BE2C (cell line): ENCODE measurements at regions not wholly inside any gene's neighbourhood (a gene's known extent, or its start where the extent isn't known, plus 50 kb on each side); places are given as distances from the start of the nearest gene placed in this dataset.

ENCODE experiments used
- DNase-seq: peaks from one replicate; pipeline ENCODE4 v3.0.0-alpha.2; 2020
- H3K27me3 ChIP-seq: fragments of 250-450 bp; sonication (Bioruptor Pico); 2 replicates; pipeline ENCODE4 v1.5.1; 2020; ENCODE audit warnings: mild to moderate bottlenecking
- H3K36me3 ChIP-seq: fragments of 250-450 bp; sonication (Bioruptor Pico); 2 replicates; pipeline ENCODE4 v1.5.1; 2020; ENCODE audit warnings: mild to moderate bottlenecking
- H3K4me1 ChIP-seq: fragments of 250-450 bp; sonication (Bioruptor Pico); 2 replicates; pipeline ENCODE4 v1.5.1; 2020
- H3K4me3 ChIP-seq: 2 replicates; pipeline ENCODE4 v1.5.1; 2011; ENCODE audit warnings: low read depth, low read length
- H3K9me3 ChIP-seq: fragments of 250-450 bp; sonication (Bioruptor Pico); 2 replicates; pipeline ENCODE4 v1.5.1; 2020
- TF ChIP-seq, protein P1 (sequence below): IDR thresholded peaks from 2 replicates; pipeline ENCODE4 v1.5.1; 2012; ENCODE audit warnings: mild to moderate bottlenecking, low read depth, low read length

DNA sequence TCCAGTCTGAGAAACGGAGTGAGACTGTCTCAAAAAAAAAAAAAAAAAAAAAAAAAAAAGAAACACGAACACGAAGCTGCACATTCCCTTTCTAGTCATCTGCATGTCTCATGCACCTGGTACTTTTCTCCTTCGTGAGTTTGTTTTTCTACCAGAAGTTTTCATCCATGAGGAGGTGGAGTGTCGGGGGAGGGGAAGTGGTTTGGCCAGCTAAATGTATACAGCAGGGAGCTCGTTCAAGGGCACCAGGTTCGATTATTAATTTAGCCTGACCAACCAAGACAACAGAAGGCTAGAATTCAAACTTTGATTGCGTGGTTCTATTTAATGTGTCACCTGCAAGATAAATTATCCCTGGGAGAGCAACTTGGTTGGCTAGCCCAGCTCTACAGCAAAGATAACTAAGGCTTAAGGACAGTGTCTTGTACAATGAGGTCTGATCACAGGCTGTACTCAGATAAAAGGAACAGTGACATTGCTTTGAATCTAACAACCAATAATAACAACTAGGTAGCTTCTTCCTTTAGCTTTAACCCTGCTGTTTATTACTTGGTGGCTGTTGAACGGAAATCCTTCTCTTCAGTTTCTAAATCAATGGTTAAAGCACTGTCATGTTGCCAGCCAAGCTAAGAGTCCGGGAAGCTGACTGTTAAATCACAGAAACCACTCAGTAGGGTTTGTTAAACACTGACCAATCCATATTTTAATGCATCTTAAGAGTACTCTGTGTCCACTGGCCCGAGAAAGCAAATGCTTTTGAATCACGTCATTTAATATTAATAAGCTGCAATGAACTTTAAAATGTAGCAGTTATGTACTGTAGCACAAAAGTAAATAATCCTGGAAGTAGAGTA lies 98.4 kb upstream of the STARD13 start:
- Histone ChIP-seq H3K4me3 (no peak overlapping the region), H3K27me3 (no peaks in the 10 kb centered on the region), H3K36me3 (no peaks in the 10 kb centered on the region), H3K4me1 (peaks cover 2% of the 10 kb centered on the region; the same call in 1 of the 2 replicates), H3K9me3 (no peaks in the 10 kb centered on the region)
- no peak for DNase-seq
- TF ChIP-seq, protein P1, sequence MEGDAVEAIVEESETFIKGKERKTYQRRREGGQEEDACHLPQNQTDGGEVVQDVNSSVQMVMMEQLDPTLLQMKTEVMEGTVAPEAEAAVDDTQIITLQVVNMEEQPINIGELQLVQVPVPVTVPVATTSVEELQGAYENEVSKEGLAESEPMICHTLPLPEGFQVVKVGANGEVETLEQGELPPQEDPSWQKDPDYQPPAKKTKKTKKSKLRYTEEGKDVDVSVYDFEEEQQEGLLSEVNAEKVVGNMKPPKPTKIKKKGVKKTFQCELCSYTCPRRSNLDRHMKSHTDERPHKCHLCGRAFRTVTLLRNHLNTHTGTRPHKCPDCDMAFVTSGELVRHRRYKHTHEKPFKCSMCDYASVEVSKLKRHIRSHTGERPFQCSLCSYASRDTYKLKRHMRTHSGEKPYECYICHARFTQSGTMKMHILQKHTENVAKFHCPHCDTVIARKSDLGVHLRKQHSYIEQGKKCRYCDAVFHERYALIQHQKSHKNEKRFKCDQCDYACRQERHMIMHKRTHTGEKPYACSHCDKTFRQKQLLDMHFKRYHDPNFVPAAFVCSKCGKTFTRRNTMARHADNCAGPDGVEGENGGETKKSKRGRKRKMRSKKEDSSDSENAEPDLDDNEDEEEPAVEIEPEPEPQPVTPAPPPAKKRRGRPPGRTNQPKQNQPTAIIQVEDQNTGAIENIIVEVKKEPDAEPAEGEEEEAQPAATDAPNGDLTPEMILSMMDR, result no peak

DNA sequence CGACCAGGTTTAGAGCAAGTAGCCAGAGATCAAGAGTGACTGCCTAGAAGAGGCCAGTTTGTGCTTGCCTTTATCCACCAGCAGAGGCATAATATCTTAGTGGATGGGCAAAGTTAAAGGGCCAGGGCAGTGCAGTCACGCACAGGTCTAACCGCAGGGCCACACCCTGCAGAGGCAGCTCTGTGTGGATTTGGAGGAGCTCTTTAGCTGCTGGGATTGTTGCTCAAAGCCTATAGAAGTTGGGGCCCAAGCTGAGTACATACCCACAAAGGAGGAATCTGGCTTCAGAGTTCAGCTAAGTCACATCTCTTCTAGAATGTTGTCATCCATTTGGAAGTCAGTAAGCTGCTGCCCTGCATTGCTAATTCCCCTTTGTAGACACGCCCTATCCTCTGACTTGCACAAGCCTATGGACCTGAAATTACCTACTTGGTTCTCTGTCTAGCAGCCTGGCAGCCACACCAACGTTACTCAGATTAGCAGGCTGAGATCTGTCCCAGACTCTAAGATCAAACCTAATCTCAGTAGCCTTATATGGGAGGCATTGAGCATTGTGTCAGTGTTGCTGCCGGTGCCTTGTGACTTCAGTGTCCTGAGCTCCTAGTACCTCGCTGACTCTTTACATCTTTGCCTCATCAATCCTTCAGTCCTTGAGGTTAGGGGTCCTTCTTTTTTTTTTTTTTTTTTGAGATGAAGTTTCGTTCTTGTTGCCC lies 102.9 kb upstream of the STARD13 start:
- Histone ChIP-seq H3K9me3 (no peaks in the 10 kb centered on the region), H3K36me3 (no peaks in the 10 kb centered on the region), H3K4me1 (no peaks in the 10 kb centered on the region), H3K27me3 (no peaks in the 10 kb centered on the region), H3K4me3 (no peak overlapping the region)
- TF ChIP-seq, protein P1, result peak; percentile 25
- DNase-seq, result no peak

DNA sequence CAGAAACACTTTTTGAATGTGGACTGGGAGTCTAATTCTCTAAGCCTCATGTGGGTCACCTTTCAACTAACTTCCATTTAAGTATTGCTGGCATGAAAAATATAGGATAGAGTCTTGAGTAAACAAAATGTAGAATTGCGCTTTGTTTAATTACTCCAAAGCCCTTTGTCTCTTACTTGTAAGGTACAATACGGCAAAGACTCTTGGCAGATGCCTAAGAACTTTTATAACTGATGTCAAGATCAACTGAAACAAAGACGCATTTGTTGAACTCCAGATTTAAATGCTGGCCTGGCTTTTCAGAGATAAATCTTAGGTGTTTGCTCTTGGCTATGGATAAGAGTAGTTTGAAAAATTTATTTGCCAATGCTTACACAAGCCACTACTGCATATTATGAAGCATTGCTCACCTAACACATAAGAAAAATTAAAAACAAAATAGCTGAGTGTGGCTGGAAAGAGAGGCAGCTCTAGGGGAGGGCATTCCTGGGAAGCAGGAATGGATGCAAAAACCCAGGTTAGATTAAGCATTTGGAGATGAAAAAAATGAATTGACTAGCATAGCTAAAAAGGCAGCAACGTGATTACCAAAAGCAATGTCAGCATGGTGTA lies 107.3 kb upstream of the STARD13 start:
- no peak for DNase-seq
- Histone ChIP-seq H3K4me1 (no peaks in the 10 kb centered on the region; the same call in 1 of the 2 replicates), H3K27me3 (no peaks in the 10 kb centered on the region)

DNA sequence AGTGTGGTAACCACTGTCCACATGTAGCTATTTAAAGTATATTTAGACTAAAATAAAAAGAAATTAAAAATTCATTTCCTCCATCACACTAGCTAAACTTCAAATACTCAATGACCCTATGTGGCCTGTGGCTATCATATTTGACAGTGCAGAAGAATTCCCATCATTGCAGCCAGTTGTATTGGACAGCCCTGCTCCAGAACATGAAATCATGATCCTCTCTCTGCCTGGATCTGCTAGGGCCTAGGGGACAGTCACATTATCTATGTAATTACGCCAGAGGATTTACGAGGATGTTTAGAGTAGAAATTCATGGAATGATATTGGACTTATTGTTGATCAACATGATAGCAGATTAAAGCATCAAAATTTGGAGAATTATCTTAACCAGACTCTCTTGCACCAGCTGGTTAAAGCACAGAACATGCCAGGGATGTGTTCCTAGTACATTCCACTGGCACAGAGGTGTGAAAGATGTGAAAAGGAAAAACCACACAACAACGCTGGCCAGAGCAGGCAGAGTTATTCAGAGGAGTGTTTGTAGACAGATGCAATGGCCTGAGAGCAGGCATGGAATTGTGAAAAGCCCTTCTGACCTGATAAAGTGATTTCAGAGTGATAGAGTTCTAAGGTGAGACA lies 108.9 kb upstream of the STARD13 start:
- H3K27me3 ChIP-seq, result no peaks in the 10 kb centered on the region
- H3K4me1 ChIP-seq, result no peaks in the 10 kb centered on the region; the same call in 1 of the 2 replicates
- DNase-seq, result no peak
- TF ChIP-seq, protein P1, result no peak
- H3K9me3 ChIP-seq, result no peaks in the 10 kb centered on the region
- no peaks in the 10 kb centered on the region for H3K36me3 ChIP-seq
- no peak overlapping the region for H3K4me3 ChIP-seq

More for the DNA sequence above, 107.3 kb upstream of the STARD13 start:
- Histone ChIP-seq H3K9me3 (no peaks in the 10 kb centered on the region), H3K4me3 (no peak overlapping the region), H3K36me3 (no peaks in the 10 kb centered on the region)
- TF ChIP-seq, protein P1, result no peak

DNA sequence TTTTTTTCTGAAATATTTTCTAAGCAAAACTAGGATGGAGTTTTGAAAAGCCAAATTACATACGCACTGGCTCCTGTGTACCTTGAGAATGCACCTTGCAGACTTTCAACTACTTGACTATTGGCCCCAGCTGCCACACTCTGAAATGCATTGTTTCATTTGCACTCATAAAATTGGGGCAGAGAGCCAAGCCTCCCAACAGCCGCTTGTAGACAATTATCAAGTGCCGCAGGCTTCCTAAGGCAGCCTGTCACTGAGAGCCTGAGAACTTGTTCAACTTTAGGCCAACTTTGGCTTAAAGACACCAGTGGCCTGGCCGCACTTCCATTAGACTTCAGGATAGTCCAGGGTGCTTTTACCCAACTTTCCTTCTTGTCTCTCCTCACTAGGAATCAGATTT lies 115.7 kb upstream of the STARD13 start:
- H3K27me3 ChIP-seq, result no peaks in the 10 kb centered on the region
- DNase-seq, result no peak
- TF ChIP-seq, protein P1, result no peak
- no peaks in the 10 kb centered on the region for H3K9me3 ChIP-seq
- no peak overlapping the region for H3K4me3 ChIP-seq
- H3K36me3 ChIP-seq, result no peaks in the 10 kb centered on the region
- no peaks in the 10 kb centered on the region for H3K4me1 ChIP-seq
